Skeletal muscle tissue (tissue), 3 donors: ENCODE measurements at regions not wholly inside any gene's neighbourhood (a gene's known extent, or its start where the extent isn't known, plus 50 kb on each side); places are given as distances from the start of the nearest gene placed in this dataset.
"Not testable (repeated sequence)": the region's sequence is repeated elsewhere in the genome, so short reads cannot be mapped to it uniquely, and the experiment has no call there.

Source experiments
- H3K27ac ChIP-seq: one replicate; pipeline ENCODE4 v1.7.0; 2013; ENCODE audit warnings: mild to moderate bottlenecking, low read depth, low read length, inconsistent platforms
- H3K27me3 ChIP-seq, 3 donors: one replicate each; pipeline ENCODE4 v1.7.0; 2013; ENCODE audit warnings: low read length in 3 of 3; ENCODE audit not compliant: control insufficient read depth in 3 of 3, insufficient read depth in 3 of 3
- H3K36me3 ChIP-seq, 3 donors: one replicate each; pipeline ENCODE4 v1.7.0; 2013; ENCODE audit warnings: low read length in 3 of 3; ENCODE audit not compliant: control insufficient read depth in 3 of 3, insufficient read depth in 3 of 3
- H3K4me1 ChIP-seq, 3 donors: one replicate each; pipeline ENCODE4 v1.7.0; 2013; ENCODE audit warnings: low read length in 3 of 3, mild to moderate bottlenecking in 3 of 3; ENCODE audit not compliant: control insufficient read depth in 3 of 3, insufficient read depth in 3 of 3
- H3K4me3 ChIP-seq, 3 donors: one replicate each; pipeline ENCODE4 v1.7.0; 2013; ENCODE audit warnings: low read length in 3 of 3
- H3K9ac ChIP-seq, 3 donors: one replicate each; pipeline ENCODE4 v1.7.0; 2013; ENCODE audit warnings: low read length in 3 of 3, mild to moderate bottlenecking in 3 of 3, moderate library complexity in 2 of 3, low read depth in 1 of 3
- H3K9me3 ChIP-seq, 3 donors: one replicate each; pipeline ENCODE4 v1.7.0; 2013; ENCODE audit warnings: low read length in 3 of 3; ENCODE audit not compliant: control insufficient read depth in 3 of 3
- donor health status: Osteomylitis.

GRCh38 chr14:84336433-84336832 lies 1193.5 kb upstream of the FLRT2 start:
- Histone ChIP-seq H3K4me1 (no peaks in the 10 kb centered on the region), H3K27ac (no peak overlapping the region), H3K4me3 (no peak overlapping the region), H3K9ac (no peak overlapping the region), H3K36me3 (no peaks in the 10 kb centered on the region), H3K27me3 (no peaks in the 10 kb centered on the region), H3K9me3 (no peaks in the 10 kb centered on the region)

GRCh38 chr14:84340938-84341337 lies 1189.0 kb upstream of the FLRT2 start:
- no peaks in the 10 kb centered on the region for H3K9me3 ChIP-seq
- no peak overlapping the region for H3K9ac ChIP-seq
- H3K27me3 ChIP-seq: no peaks in the 10 kb centered on the region
- no peak overlapping the region for H3K4me3 ChIP-seq
- H3K27ac ChIP-seq: no peak overlapping the region
- no peaks in the 10 kb centered on the region for H3K36me3 ChIP-seq
- H3K4me1 ChIP-seq: no peaks in the 10 kb centered on the region

GRCh38 chr14:84341867-84342266 lies 1188.1 kb upstream of the FLRT2 start:
- not testable (repeated sequence) for H3K4me3 ChIP-seq

GRCh38 chr14:84343656-84344055 lies 1186.3 kb upstream of the FLRT2 start:
- no peak overlapping the region for H3K9ac ChIP-seq
- no peaks in the 10 kb centered on the region for H3K4me1 ChIP-seq
- no peak overlapping the region for H3K27ac ChIP-seq
- H3K36me3 ChIP-seq: no peaks in the 10 kb centered on the region
- H3K9me3 ChIP-seq: no peaks in the 10 kb centered on the region
- H3K4me3 ChIP-seq: no peak overlapping the region
- no peaks in the 10 kb centered on the region for H3K27me3 ChIP-seq

More at GRCh38 chr14:84341867-84342266, 1188.1 kb upstream of the FLRT2 start:
- H3K36me3 ChIP-seq, H3K9me3 ChIP-seq, H3K4me1 ChIP-seq, H3K9ac ChIP-seq, H3K27ac ChIP-seq, H3K27me3 ChIP-seq: not testable (repeated sequence)

- Histone ChIP-seq H3K4me1 (no peaks in the 10 kb centered on the region), H3K9ac (no peak overlapping the region), H3K27me3 (no peaks in the 10 kb centered on the region), H3K27ac (no peak overlapping the region), H3K4me3 (no peak overlapping the region), H3K9me3 (peaks cover 0 to 3% (median 0%) of the 10 kb centered on the region in 3 donors), H3K36me3 (no peaks in the 10 kb centered on the region)
Measured at GRCh38 chr14:84351646-84352045, 1178.3 kb upstream of the FLRT2 start.

GRCh38 chr14:84361476-84361875 lies 1168.5 kb upstream of the FLRT2 start:
- Histone ChIP-seq H3K27ac (no peak overlapping the region), H3K36me3 (no peaks in the 10 kb centered on the region), H3K9me3 (no peaks in the 10 kb centered on the region), H3K4me3 (no peak overlapping the region), H3K27me3 (no peaks in the 10 kb centered on the region), H3K9ac (no peak overlapping the region), H3K4me1 (no peaks in the 10 kb centered on the region)

GRCh38 chr14:84375235-84375634 lies 1154.7 kb upstream of the FLRT2 start:
- no peaks in the 10 kb centered on the region for H3K9me3 ChIP-seq
- H3K4me3 ChIP-seq: no peak overlapping the region
- H3K27ac ChIP-seq: no peak overlapping the region
- H3K4me1 ChIP-seq: no peaks in the 10 kb centered on the region
- no peaks in the 10 kb centered on the region for H3K36me3 ChIP-seq
- H3K27me3 ChIP-seq: no peaks in the 10 kb centered on the region
- H3K9ac ChIP-seq: no peak overlapping the region

DNA sequence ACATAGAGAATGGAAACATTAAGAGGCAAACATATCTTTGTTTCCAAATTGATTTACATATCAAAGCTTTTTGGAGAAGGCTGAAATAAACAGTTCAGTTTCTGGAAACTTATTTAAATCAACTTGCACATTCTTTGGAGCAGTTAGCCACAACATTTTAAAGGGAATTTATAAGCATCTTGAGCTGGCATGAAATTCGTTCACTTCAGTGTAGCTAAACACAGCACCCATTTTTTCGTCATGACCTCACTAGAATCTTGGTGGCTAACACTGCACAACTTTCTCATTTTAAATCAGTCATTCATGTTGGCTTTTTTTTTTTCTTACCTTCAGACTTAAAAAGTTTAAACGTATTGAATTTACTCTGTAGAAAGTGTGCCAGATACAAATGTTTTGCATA lies 1139.9 kb upstream of the FLRT2 start:
- Histone ChIP-seq H3K27ac (no peak overlapping the region), H3K9me3 (no peaks in the 10 kb centered on the region), H3K4me1 (no peaks in the 10 kb centered on the region), H3K27me3 (no peaks in the 10 kb centered on the region), H3K36me3 (no peaks in the 10 kb centered on the region), H3K9ac (no peak overlapping the region), H3K4me3 (no peak overlapping the region)

GRCh38 chr14:84397631-84398030 lies 1132.3 kb upstream of the FLRT2 start:
- H3K9me3 ChIP-seq: no peaks in the 10 kb centered on the region
- no peak overlapping the region for H3K27ac ChIP-seq
- no peak overlapping the region for H3K4me3 ChIP-seq
- no peaks in the 10 kb centered on the region for H3K36me3 ChIP-seq
- no peak overlapping the region for H3K9ac ChIP-seq
- no peaks in the 10 kb centered on the region for H3K27me3 ChIP-seq
- no peaks in the 10 kb centered on the region for H3K4me1 ChIP-seq

GRCh38 chr14:84399296-84399910 lies 1130.5 kb upstream of the FLRT2 start:
- H3K9me3 ChIP-seq: no peaks in the 10 kb centered on the region
- no peak overlapping the region for H3K9ac ChIP-seq
- H3K27ac ChIP-seq: no peak overlapping the region
- no peak overlapping the region for H3K4me3 ChIP-seq
- no peaks in the 10 kb centered on the region for H3K36me3 ChIP-seq
- H3K4me1 ChIP-seq: no peaks in the 10 kb centered on the region
- no peaks in the 10 kb centered on the region for H3K27me3 ChIP-seq

GRCh38 chr14:84401631-84402030 lies 1128.3 kb upstream of the FLRT2 start:
- H3K4me3 ChIP-seq: no peak overlapping the region
- no peaks in the 10 kb centered on the region for H3K4me1 ChIP-seq
- no peaks in the 10 kb centered on the region for H3K27me3 ChIP-seq
- no peak overlapping the region for H3K27ac ChIP-seq
- no peaks in the 10 kb centered on the region for H3K9me3 ChIP-seq
- H3K9ac ChIP-seq: no peak overlapping the region
- H3K36me3 ChIP-seq: no peaks in the 10 kb centered on the region
